RKO (cell line): ENCODE measurements at regions not wholly inside any gene's neighbourhood (a gene's known extent, or its start where the extent isn't known, plus 50 kb on each side); places are given as distances from the start of the nearest gene placed in this dataset.

Source experiments
- DNase-seq: peaks from one replicate; pipeline ENCODE4 v3.0.0-alpha.2; 2016; ENCODE audit warnings: low spot score

GRCh38 chr15:54722342-54722986 is 474.3 kb downstream of the RSL24D1 start:
- DNase-seq, result no peak

- DNase-seq, result no peak
Observed at GRCh38 chr15:54719325-54719724, 477.4 kb downstream of the RSL24D1 start.

GRCh38 chr15:54707805-54708752 is 488.7 kb downstream of the RSL24D1 start:
- DNase-seq, result no peak

GRCh38 chr15:54687628-54688027 is 509.1 kb downstream of the RSL24D1 start:
- DNase-seq, result no peak
